IMR-90 (cell line): ENCODE measurements at regions not wholly inside any gene's neighbourhood (a gene's known extent, or its start where the extent isn't known, plus 50 kb on each side); places are given as distances from the start of the nearest gene placed in this dataset.

Source experiments
- BHLHE40 ChIP-seq: fragments of 150-350 bp; IDR thresholded peaks from 2 replicates; pipeline ENCODE4 v1.6.1; 2016; ENCODE audit warnings: mild to moderate bottlenecking, low read depth, low read length
- CEBPB ChIP-seq: IDR thresholded peaks from 2 replicates; pipeline ENCODE4 v1.6.1; 2012; ENCODE audit warnings: low read depth, low read length, improper control_type of control experiment
- CHD1 ChIP-seq: IDR thresholded peaks from 2 replicates; pipeline ENCODE4 v1.6.1; 2012; ENCODE audit warnings: low read depth, low read length, improper control_type of control experiment
- FOS ChIP-seq: fragments of 150-350 bp; IDR thresholded peaks from 2 replicates; pipeline ENCODE4 v1.6.1; 2016; ENCODE audit warnings: low read depth, low read length
- MAFK ChIP-seq: IDR thresholded peaks from 2 replicates; pipeline ENCODE4 v1.6.1; 2012; ENCODE audit warnings: low read depth, low read length, improper control_type of control experiment
- MAZ ChIP-seq: IDR thresholded peaks from 2 replicates; pipeline ENCODE4 v1.6.1; 2012; ENCODE audit warnings: low read depth, mild to moderate bottlenecking, low read length, improper control_type of control experiment, moderate library complexity, borderline replicate concordance
- MXI1 ChIP-seq: IDR thresholded peaks from 2 replicates; pipeline ENCODE4 v1.6.1; 2012; ENCODE audit warnings: low read depth, mild to moderate bottlenecking, low read length, moderate library complexity, borderline replicate concordance
- POLR2A ChIP-seq: IDR thresholded peaks from 2 replicates; pipeline ENCODE4 v1.6.1; 2012; ENCODE audit warnings: mild to moderate bottlenecking, low read depth, low read length
- RAD21 ChIP-seq: IDR thresholded peaks from 2 replicates; pipeline ENCODE4 v1.6.1; 2012; ENCODE audit warnings: low read length, improper control_type of control experiment
- RCOR1 ChIP-seq: IDR thresholded peaks from 2 replicates; pipeline ENCODE4 v1.6.1; 2012; ENCODE audit warnings: mild to moderate bottlenecking, low read length, improper control_type of control experiment; ENCODE audit not compliant: insufficient replicate concordance
- RFX5 ChIP-seq: IDR thresholded peaks from 2 replicates; pipeline ENCODE4 v1.8.0; 2012; ENCODE audit warnings: low read depth, mild to moderate bottlenecking, low read length, moderate library complexity
- TF ChIP-seq, protein P1 (sequence below): conservative IDR thresholded peaks from 2 replicates; pipeline ENCODE4 v1.5.1; 2012; ENCODE audit warnings: mild to moderate bottlenecking, low read depth, low read length, improper control_type of control experiment
- TF ChIP-seq, protein P2 (sequence below): fragments of 150-350 bp; IDR thresholded peaks from 2 replicates; pipeline ENCODE4 v1.6.1; 2016; ENCODE audit warnings: low read depth, mild to moderate bottlenecking, low read length, moderate library complexity, borderline replicate concordance
- TF ChIP-seq, protein P3 (sequence below): fragments of 150-350 bp; IDR thresholded peaks from 2 replicates; pipeline ENCODE4 v1.6.1; 2017; ENCODE audit warnings: mild to moderate bottlenecking, antibody characterized with exemption, low read length, low read depth

DNA sequence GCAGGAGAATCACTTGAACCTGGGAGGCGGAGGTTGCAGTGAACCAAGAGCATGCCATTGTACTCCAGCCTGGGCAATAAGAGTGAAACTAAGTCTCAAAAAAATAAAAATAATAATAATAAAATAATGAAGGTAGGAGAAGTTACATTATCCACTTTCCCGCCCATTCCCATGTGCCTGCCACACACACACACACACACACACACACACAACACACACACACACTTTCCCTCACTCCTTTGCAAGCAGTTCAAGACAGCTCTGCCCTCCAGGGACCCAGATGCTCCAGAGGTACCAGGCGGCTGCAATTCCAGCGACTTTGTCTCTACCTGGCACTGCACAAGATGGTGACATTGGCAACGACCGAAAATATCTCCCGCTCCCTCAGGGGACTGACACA is 224.8 kb upstream of the JARID2 start:
- TF ChIP-seq, protein P1, sequence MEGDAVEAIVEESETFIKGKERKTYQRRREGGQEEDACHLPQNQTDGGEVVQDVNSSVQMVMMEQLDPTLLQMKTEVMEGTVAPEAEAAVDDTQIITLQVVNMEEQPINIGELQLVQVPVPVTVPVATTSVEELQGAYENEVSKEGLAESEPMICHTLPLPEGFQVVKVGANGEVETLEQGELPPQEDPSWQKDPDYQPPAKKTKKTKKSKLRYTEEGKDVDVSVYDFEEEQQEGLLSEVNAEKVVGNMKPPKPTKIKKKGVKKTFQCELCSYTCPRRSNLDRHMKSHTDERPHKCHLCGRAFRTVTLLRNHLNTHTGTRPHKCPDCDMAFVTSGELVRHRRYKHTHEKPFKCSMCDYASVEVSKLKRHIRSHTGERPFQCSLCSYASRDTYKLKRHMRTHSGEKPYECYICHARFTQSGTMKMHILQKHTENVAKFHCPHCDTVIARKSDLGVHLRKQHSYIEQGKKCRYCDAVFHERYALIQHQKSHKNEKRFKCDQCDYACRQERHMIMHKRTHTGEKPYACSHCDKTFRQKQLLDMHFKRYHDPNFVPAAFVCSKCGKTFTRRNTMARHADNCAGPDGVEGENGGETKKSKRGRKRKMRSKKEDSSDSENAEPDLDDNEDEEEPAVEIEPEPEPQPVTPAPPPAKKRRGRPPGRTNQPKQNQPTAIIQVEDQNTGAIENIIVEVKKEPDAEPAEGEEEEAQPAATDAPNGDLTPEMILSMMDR: no peak
- TF ChIP-seq POLR2A (no peak), RFX5 (no peak), CHD1 (no peak), MXI1 (no peak), RCOR1 (no peak), MAFK (no peak), RAD21 (no peak), FOS (no peak), CEBPB (no peak), BHLHE40 (no peak), MAZ (no peak)
- TF ChIP-seq, protein P2, sequence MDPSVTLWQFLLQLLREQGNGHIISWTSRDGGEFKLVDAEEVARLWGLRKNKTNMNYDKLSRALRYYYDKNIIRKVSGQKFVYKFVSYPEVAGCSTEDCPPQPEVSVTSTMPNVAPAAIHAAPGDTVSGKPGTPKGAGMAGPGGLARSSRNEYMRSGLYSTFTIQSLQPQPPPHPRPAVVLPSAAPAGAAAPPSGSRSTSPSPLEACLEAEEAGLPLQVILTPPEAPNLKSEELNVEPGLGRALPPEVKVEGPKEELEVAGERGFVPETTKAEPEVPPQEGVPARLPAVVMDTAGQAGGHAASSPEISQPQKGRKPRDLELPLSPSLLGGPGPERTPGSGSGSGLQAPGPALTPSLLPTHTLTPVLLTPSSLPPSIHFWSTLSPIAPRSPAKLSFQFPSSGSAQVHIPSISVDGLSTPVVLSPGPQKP: no peak
- TF ChIP-seq, protein P3, sequence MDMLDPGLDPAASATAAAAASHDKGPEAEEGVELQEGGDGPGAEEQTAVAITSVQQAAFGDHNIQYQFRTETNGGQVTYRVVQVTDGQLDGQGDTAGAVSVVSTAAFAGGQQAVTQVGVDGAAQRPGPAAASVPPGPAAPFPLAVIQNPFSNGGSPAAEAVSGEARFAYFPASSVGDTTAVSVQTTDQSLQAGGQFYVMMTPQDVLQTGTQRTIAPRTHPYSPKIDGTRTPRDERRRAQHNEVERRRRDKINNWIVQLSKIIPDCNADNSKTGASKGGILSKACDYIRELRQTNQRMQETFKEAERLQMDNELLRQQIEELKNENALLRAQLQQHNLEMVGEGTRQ: no peak
